NCI-H345 treated with DMSO at 0.1 percent for 48 hours (cell line): ENCODE measurements at regions not wholly inside any gene's neighbourhood (a gene's known extent, or its start where the extent isn't known, plus 50 kb on each side); places are given as distances from the start of the nearest gene placed in this dataset.

Source experiments
- DNase-seq: peaks from one replicate; lab custom pipeline; 2025; ENCODE audit not compliant: unreplicated experiment; lab: John Stamatoyannopoulos, UW

DNA sequence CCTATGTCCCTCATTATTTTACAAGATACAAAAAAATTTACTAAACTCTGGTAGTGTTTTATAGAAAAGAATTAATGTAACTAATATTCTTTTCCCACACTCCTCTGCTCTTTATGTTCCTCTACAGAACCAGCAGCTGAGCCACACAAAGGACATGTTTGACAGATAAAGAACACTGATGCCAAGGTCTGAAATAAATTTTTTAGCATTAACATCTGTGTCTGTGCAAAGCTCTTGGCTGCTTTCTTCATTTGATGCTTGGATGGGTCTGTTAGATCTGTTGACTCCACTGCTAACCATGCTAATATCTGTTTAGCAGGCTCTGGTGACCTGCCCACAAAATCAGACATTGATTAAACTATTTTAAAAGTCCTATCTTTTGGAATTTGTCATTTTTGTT, 2363.8 kb downstream of the PCDH9 start:
- DNase-seq: no peak

DNA sequence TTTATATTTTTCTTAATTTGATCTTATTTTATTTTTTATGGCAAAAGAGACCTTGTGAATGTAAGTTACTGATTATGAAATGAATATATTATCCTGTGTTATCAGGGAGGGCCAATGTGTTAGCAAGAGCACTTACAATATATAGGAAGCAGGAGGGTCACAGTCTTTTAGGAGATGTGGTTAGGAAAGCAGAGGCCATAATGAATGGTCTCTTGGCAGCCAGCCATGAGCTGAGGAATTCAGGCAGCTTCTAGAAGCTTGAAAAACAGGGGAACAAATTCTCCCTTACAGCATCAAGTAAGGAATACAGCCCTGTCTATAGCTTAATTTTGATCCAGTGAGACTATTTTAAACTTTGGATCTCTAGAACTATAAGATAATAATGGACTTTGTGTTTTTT, 2374.6 kb downstream of the PCDH9 start:
- no peak for DNase-seq

DNA sequence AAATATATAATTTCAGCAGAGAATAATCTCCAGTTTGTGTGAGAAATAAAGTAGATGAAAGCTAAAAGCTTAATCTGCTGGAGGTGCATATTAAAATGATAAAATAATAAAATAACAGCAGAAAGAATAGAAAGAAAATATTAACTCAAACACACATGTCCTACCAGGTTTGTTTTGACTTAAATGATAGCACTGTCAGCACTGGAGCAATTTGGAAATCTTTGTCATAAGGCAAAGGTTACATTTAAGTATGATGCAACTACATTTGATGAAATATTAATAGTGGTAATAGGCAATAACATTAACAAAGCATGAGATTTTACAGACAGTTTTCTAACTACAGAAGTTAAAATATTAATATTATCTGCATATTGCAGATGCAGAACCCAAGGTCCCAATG, 2380.1 kb downstream of the PCDH9 start:
- no peak for DNase-seq

DNA sequence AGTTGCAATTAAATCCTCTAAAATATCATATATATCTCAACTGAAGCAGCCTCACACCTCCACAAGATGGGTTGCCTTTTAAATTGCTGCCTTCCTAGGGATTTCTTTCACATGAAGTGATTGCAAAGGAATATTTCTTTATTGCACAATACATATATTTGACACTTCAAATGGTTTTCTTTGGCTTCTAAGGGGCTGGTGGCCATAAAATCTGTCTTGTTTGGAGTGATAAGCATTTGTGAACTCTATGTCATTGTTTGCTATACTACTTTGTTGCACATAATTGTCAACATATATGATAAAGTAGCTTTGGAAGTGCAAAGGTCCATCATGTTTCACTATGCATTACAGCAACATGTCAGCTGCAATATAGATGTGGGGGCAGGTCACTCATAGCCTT, 2380.9 kb downstream of the PCDH9 start:
- no peak for DNase-seq

DNA sequence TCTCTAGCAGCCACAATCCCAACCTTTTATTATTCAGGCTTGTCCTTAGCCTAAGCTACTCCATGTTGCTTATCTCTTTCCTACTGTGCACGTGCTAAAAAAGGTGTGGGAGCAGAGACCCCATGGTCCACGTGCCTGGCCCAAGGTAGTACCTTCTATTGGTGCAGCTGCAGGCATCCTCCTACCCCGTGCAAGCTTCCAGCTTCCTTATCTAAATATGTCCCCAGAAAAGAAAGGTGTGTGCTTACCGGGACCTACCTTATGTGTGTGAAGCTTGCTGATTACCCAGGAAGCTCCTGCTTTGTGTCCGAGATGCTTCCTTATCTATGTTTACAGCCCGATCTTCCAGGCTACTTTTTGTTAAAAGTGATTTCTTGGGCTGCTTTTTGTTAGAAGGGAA, 2382.4 kb downstream of the PCDH9 start:
- DNase-seq: no peak

DNA sequence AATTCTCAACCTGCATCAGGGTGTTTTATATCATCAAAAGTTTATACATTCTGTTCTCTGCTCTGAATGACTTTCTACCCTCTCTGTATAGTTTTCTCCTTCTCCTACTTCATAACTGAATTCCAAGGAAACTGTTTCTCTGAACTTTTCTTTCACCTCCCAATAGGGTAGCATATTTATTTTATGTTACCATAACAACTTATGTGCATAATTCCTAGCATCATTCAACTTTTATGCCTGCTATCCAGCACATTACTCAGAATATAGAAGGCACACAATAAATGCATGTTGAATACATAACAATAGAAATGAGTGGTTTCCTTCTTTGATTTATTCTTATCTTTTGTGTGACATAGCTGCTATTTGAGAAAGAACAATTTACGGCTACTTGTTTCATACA, 2385.0 kb downstream of the PCDH9 start:
- DNase-seq: no peak

DNA sequence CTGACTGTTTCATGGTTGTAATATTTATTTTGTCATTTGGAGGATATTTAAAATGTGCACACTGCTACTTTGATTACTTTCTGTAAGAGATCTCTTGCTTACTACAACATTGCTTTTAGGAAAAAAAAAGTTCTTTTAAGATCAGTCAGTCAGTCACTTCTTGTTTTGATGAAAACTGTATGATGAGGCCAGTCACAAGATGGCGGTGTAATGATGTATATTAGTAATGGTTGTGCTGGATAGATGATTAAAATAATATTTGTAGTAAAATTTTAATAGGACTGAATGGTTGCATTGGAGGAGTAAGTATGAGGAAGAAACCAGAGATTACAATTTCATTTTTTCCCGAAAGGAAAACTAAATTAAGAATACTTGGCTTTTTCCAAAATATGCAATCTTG, 2411.1 kb downstream of the PCDH9 start:
- no peak for DNase-seq

DNA sequence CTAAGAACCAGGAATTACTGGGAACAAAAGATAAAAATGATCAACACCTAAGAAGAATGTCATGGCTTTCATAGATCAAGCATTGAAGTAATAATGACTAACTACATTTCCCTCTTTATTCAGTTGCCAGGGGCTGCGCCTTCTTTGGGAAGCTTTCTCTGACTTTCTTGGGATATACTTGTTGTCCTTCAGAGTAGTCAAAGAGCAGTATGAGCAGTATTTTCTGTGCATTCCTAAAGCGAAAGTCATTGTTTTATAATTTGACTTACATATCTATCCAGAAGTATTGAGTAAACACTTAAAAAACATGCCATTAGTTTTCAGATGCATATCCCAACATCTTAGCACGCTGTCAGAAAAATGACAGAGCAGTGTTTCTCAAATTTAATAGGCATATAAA, 2412.4 kb downstream of the PCDH9 start:
- DNase-seq: no peak

DNA sequence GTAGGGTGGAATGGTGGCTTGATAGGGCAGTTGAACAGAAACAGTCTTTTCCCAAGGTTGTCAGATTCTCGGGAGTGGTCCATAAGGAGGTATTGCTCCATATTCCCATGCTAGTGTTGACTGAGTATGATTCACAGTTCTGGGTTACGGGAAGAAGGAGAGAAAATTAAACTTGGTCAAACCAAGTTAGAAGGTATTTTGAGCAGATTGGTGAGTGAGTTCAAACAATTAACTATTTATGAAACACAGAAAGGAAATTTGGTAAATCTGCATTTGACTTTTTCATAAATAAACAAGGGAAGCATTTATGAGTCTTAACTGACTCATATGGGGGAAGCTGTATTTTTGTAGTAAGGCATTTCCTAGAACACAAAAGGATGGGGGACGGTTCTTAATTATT, 2419.4 kb downstream of the PCDH9 start:
- DNase-seq: no peak

DNA sequence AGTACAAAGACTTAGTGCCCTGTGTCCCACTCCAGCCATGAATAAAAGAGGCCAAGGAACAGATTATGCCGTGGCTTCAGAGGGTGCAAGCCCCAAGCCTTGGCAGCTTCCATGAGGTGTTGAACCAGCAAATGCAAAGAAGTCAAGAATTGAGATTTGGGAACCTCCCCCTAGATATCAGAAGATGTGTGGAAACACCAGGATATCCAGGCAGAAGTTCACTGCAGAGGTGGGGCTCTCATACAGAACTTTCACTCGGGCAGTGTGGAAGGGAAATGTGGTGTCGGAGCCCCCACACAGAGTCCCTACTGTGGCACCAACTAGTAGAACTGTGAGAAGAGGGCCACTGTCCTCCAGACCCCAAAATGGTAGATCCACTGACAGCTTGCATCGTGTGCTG, 2421.4 kb downstream of the PCDH9 start:
- DNase-seq: no peak

DNA sequence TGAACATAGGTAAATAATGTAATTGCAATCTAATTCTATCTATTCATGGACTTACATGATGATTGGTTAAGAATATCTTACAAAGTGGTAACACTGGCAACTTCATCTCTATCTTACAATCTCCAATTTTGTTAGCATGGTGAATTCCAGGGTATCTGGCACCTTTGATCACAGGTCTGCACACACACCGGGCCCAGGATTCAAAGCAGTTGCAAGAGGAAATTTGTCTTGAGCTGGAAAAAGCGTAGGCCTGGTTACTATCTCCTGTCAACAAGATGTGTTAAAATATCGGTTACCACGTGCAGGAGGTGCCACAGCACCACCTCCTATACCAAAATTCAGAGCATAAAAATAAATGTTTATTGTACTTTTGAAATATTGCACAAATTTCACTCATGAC, 2428.4 kb downstream of the PCDH9 start:
- DNase-seq: no peak

DNA sequence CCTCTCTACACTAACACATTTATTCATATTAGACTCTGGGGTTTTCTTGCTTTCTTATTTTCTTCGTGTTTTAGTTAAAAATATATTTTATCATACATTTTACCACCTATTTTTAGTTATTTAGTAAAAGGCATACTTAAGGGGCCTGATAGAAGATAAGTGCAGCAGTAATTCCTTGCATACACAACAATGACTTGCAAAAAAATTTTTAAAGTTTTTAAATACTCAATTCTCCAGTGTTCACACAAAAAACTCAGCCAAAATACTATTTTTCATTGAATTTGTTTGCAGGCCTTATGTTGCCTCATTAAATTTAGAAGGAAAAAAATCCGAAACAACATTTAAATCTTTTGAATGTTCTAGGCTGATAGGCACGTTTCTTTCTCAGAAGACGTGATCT, 2431.7 kb downstream of the PCDH9 start:
- DNase-seq: no peak

DNA sequence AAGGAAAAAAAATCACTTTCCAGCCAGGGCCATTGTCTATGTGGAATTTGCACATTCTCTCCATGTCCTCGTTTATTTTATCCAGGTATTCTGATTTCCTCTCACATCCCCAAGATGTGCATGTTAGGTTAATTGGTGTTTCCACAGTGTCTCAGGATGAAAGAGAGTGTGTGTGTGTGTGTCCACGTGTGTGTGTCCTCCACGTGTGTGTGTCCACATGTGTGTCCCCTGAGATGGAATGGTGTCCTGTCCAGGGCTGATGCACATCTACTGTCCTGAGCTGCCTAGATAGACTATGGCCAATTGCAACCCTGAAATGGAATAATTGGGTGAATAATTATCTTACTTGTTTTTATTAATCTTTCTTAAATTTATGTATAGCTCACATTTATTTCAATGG, 2436.5 kb downstream of the PCDH9 start:
- no peak for DNase-seq

DNA sequence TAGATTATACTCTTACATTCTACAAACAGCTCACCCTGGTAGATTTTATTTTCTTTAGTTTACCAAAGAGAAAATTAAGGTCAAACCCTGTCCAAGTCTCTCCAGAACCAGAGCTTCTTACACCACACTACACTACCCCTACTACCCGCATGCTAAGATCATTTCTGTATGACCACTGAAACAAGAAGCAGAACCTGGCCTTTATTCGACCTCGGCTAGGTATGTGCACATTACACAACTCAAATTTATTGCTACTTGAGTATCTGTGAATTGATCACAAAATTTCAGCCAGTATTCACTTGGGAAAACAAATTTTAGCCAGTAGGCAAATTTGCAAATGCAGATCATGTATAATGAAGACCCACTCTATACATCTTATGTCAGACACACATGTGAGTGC, 2437.0 kb downstream of the PCDH9 start:
- DNase-seq: no peak

DNA sequence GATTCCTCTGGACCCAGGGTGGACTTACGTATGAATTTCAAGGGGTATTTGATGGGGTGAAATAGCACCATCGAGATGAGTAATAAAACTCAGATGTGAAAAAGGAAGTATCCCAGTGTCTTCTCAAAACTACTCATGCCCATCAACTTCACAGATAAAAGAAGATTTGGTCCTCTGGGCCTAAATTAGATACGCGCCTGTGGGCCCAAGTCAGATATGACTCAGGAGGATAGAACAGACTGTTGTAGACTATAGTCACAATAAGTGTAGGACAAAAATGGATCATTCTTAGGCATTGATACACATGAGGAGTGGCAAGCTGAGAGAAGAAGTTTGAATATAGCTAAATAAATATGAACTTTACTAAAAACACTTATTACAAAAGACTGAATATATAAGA, 2438.8 kb downstream of the PCDH9 start:
- DNase-seq: no peak

DNA sequence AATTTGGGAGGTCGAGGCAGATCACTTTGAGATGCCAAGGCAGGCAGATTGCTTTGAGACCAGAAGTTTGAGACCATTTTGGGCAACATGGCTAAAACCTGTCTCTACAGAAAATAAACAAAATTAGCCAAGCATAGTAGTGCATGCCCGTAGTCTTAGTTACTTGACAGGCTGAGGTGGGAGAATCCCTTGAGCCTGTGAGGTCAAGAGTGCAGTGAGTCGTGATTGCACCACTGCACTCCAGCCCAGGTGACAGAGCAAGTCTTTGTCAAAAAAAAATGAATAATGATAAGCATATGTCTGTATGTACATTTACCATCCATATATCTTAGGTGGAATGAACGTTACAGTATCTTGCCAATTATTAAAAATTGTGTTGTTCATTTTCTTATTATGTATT, 2447.7 kb downstream of the PCDH9 start:
- no peak for DNase-seq

DNA sequence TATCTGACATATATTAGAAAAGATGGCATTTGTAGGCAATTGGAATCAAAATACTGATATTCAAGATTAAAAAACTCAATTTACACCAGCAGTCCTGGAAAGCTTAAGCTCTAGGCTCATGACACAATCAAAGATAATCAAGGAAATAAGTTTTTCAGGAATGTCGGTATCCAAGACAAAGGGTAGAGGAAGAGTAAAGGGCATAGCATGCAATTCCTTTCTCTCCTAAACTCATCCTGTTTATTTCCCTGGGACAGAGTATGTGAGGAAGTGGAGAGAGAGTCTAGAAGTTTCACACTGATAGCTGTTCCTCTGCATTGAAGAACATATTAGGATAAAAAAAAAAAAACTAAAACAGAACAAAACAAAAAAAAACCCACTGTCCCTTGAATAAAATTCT, 2452.1 kb downstream of the PCDH9 start:
- no peak for DNase-seq

DNA sequence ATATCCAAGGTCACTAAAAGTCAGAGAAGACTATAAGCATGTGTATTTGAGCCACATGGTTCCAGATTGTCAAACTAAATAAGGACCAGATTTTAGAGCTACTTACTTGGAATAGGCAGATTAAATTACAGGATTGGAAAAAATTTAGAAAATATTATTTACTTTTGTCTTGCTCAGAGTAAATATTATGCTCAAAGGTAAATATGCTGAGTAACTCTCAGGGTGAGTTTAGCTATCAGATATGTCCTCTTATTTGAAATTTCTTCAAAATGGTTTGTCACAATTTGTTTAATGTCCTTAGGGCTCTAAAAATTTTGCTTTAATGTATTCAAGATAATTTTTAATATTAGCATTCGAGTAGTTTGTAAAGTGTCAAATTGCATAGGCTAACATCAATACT, 2455.2 kb downstream of the PCDH9 start:
- no peak for DNase-seq

DNA sequence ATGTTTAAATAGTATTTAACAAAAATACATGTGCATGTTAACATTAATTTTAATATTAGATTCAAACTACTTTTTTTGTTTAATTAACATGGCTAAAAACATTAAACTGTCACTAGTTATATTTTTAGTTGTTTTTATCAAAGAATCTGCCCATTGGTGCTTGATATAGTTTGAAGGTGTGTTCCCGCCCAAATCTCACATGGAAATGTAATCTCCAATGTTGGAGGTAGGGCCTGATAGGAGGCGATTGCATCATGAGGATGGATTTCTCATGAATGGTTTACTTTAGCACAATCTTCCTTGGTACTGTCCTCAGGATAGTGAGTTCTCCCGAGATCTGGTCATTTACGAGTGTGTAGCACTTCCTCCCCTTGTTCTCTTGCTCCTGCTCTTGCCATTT, 2459.4 kb downstream of the PCDH9 start:
- no peak for DNase-seq

DNA sequence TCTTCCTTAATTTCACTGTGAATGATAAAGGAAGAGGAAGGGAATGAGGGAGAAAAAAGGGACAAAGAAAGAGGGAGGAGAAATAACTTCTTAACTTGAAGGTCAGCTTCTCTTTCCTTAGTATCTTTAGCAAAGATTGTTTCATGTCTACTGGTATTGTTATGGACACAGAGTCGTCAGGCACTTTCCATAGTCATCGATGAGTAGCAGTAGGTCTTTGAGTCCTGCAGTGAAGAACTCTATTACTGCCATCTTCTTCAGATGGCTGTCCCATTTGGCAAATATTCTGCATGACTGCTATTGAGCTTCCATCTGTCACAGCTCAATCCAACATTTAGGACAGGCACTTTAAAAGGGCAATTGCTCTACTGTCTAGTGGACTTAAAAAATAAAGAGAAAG, 2463.1 kb downstream of the PCDH9 start:
- no peak for DNase-seq

DNA sequence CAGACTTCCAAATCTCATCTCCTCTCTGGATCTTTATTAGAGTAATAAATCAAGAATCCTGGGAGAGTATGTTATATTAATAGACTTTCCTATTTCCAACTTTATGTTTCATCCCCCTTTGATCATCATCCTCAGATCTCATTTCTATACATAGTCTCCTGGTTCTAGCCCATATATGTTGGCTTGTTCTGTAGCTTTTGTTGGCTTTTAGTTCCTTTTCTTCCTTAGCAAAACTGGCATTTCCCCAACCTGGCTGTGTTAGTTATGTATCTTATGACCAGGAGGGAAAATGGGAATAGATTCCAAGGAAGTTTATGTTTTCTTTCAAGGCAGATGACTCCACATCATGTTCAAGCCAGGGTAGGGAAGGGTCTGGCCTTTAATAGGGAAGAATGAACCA, 2464.5 kb downstream of the PCDH9 start:
- no peak for DNase-seq

DNA sequence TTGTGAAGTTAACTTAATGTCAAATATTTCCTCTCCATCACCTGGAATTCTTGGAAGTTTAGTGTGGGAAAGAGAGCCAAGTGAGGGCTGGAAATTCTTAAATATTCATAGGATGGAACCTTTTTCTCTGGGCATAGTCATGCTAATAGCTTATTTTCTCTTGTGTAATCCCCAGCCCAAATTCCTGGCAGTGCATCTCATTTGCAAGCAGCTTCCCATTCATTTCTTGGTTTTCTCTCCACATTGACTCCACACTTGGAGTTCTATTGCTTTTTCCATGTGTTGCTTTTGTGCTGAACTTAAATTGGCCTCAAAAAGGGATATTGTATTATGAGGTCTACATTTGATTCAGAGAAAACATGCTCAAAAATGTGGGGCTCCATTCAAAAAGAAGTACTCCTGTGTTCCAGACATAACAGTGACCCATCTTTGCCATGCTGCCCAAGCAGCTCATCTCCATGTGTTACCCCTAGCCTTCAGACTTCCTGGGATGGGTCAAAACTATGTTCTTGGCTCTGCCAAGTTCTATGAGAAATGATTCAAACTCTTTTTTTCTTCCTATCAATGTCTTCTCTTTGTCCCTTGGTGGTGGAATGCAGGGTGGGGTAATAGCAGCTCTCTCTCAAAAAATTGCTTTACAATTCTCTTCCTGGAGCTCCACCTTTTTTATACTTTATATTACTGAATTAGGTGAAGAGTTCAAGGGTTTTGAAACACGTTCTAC, 2471.5 kb downstream of the PCDH9 start:
- DNase-seq: no peak

DNA sequence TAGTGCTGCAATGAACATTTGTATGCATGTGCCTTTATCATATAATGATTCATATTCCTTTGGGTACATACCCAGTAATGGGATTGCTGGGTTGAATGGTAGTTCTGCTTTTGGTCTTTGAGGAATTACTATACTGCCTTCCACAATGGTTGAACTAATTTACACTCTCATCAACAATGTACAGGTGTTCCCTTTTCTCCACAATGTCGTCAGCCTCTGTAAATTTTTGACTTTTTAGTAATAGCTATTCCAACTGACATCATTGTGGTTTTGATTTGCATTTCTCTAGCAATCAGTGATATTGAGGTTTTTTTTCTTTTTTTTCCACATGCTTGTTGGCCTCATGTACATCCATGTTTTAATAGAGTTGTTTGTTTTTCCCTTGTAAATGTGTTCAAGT, 2473.5 kb downstream of the PCDH9 start:
- no peak for DNase-seq

DNA sequence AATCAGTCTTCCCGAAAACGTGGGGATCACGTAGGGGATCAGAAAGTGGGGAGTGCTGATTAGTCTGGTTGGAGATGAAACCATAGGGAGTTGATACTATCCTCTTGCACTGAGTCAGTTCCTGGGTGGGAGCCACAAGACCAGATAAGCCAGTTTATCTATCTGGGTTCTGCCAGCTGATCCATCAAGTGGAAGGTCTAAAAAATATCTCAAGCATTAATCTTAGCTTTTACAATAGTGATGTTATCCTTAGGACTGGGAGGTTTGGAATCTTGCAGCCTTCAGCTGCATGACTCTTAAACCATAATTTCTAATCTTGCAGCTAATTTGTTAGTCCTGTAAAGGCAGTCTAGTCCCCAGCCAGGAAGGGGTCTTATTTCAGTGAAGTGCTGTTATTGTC, 2474.2 kb downstream of the PCDH9 start:
- no peak for DNase-seq
